ENCODE measurements at regions not wholly inside any gene's neighbourhood (a gene's known extent, or its start where the extent isn't known, plus 50 kb on each side); places are given as distances from the start of the nearest gene placed in this dataset.

- TF ChIP-seq CTCF (conservative IDR thresholded peaks at IDR 0.05; ENCODE audit: low read length) (no peak), EZH2phosphoT487 (IDR thresholded peaks at IDR 0.05; ENCODE audit: borderline replicate concordance) (no peak)
Observed at GRCh38 chr13:84279166-84279565, 396.9 kb upstream of the SLITRK1 start.
